H1 (cell line): ENCODE measurements at regions not wholly inside any gene's neighbourhood (a gene's known extent, or its start where the extent isn't known, plus 50 kb on each side); places are given as distances from the start of the nearest gene placed in this dataset.

ENCODE experiments used
- CTCF ChIA-PET: fragments of 300-600 bp; sonication (Branson Sonifier 250); formaldehyde crosslinking; loops from one replicate; lab custom pipeline; 2021; ENCODE audit not compliant: partially characterized antibody; lab: Charles Lee
- POLR2A ChIA-PET: fragments of 300-600 bp; sonication (Branson Sonifier 250); formaldehyde crosslinking; loops from one replicate; lab custom pipeline; 2021; ENCODE audit warnings: inconsistent platforms; ENCODE audit not compliant: partially characterized antibody; lab: Charles Lee
- DNase-seq, 2 experiments: peaks; one replicate each; pipeline versions ENCODE4 v3.0.0 to v3.0.0-alpha.2; 2010 to 2022; ENCODE audit warnings: low spot score in 2 of 2, low read depth in 1 of 2, mixed read lengths in 1 of 2
- FAIRE-seq: peaks from 2 replicates; lab custom pipeline; 2011; peaks lifted over from hg19 to GRCh38; lab: Jason Lieb, UNC
- H2AFZ ChIP-seq: 2 replicates; pipeline ENCODE4 v1.8.1; 2012; ENCODE audit warnings: low read length, inconsistent platforms
- H2AK5ac ChIP-seq: 2 replicates; pipeline ENCODE4 v1.6.1; 2013; ENCODE audit warnings: low read depth, low read length
- H2BK120ac ChIP-seq: replicated peaks from 2 replicates; pipeline ENCODE3; 2013; ENCODE audit warnings: low read depth, low read length, inconsistent platforms
- H2BK12ac ChIP-seq: 2 replicates; pipeline ENCODE4 v1.6.1; 2013; ENCODE audit warnings: low read depth, low read length
- H2BK15ac ChIP-seq: 2 replicates; pipeline ENCODE4 v1.6.1; 2013; ENCODE audit warnings: low read length
- H2BK20ac ChIP-seq: 2 replicates; pipeline ENCODE4 v1.6.1; 2013; ENCODE audit warnings: low read length
- H2BK5ac ChIP-seq: 2 replicates; pipeline ENCODE4 v1.6.1; 2013; ENCODE audit warnings: low read depth, low read length
- H3K14ac ChIP-seq: 2 replicates; pipeline ENCODE4 v1.6.1; 2013; ENCODE audit warnings: inconsistent platforms; ENCODE audit not compliant: insufficient read length
- H3K18ac ChIP-seq: 2 replicates; pipeline ENCODE4 v1.6.1; 2013; ENCODE audit warnings: low read length; ENCODE audit errors: extremely low read depth
- H3K23ac ChIP-seq: 2 replicates; pipeline ENCODE4 v1.6.1; 2013; ENCODE audit warnings: inconsistent platforms; ENCODE audit not compliant: insufficient read length
- H3K23me2 ChIP-seq: 2 replicates; pipeline ENCODE4 v1.6.1; 2013; ENCODE audit warnings: low read depth, low read length
- H3K27ac ChIP-seq: 2 replicates; pipeline ENCODE4 v1.6.1; 2011; ENCODE audit warnings: low read depth, low read length, inconsistent platforms
- H3K27me3 ChIP-seq, 4 experiments: replicated peaks in 1 of 4; 1 replicate in 1 of 4; 2 replicates in 3 of 4; pipeline versions ENCODE4 v1.6.1 to v1.8.1; 2011 to 2013; ENCODE audit warnings: low read length in 3 of 4, mild to moderate bottlenecking in 3 of 4, inconsistent platforms in 2 of 4, mixed read lengths in 2 of 4, moderate library complexity in 1 of 4; ENCODE audit not compliant: control insufficient read depth in 3 of 4, insufficient read depth in 3 of 4; ENCODE audit errors: extremely low read depth in 1 of 4
- H3K36me3 ChIP-seq, 4 experiments: 2 replicates each; pipeline versions ENCODE4 v1.6.1 to v1.8.1; 2011 to 2013; ENCODE audit warnings: mild to moderate bottlenecking in 4 of 4, low read length in 3 of 4, moderate library complexity in 2 of 4, control low read depth in 1 of 4, inconsistent platforms in 1 of 4; ENCODE audit not compliant: insufficient read depth in 4 of 4, control insufficient read depth in 2 of 4
- H3K4ac ChIP-seq: replicated peaks from 2 replicates; pipeline ENCODE3; 2013; ENCODE audit warnings: low read length, low read depth, mixed read lengths, inconsistent platforms; ENCODE audit not compliant: insufficient read length
- H3K4me1 ChIP-seq, 4 experiments: replicated peaks in 1 of 4; 1 replicate in 1 of 4; 2 replicates in 3 of 4; pipeline versions ENCODE4 v1.6.1 to v1.8.1; 2011 to 2013; ENCODE audit warnings: low read length in 3 of 4, inconsistent platforms in 2 of 4, mixed read lengths in 1 of 4; ENCODE audit not compliant: insufficient read depth in 4 of 4, control insufficient read depth in 3 of 4
- H3K4me2 ChIP-seq, 2 experiments: 2 replicates each; pipeline versions ENCODE4 v1.6.1 to v1.8.1; 2011 to 2013; ENCODE audit warnings: low read depth in 2 of 2, low read length in 2 of 2, control low read depth in 1 of 2, inconsistent platforms in 1 of 2, mild to moderate bottlenecking in 1 of 2; ENCODE audit not compliant: insufficient read depth in 1 of 2
- H3K4me3 ChIP-seq, 4 experiments: fragments of 200-600, 300-600 bp in 1 of 4; sonication (generic), shearing (Covaris generic), sonication (Bioruptor Twin) in 1 of 4; 2 replicates each; pipeline versions ENCODE4 v1.5.1 to v1.8.1; 2011 to 2016; ENCODE audit warnings: low read length in 4 of 4, low read depth in 3 of 4, control low read depth in 2 of 4, inconsistent platforms in 2 of 4, mild to moderate bottlenecking in 2 of 4, mixed read lengths in 1 of 4, moderate library complexity in 1 of 4; ENCODE audit not compliant: insufficient read depth in 2 of 4; ENCODE audit errors: extremely low read depth in 1 of 4
- H3K56ac ChIP-seq: replicated peaks from 2 replicates; pipeline ENCODE3; 2013; ENCODE audit warnings: low read depth, mild to moderate bottlenecking, mixed read lengths, low read length, inconsistent platforms; ENCODE audit not compliant: insufficient read length
- H3K79me1 ChIP-seq: 2 replicates; pipeline ENCODE4 v1.6.1; 2013; ENCODE audit warnings: low read depth, low read length, control low read depth
- H3K79me2 ChIP-seq, 2 experiments: 2 replicates each; pipeline versions ENCODE4 v1.6.1 to v1.8.1; 2012 to 2013; ENCODE audit warnings: low read length in 2 of 2, mild to moderate bottlenecking in 2 of 2, inconsistent platforms in 1 of 2; ENCODE audit not compliant: insufficient read depth in 2 of 2, control insufficient read depth in 1 of 2
- H3K9ac ChIP-seq, 4 experiments: replicated peaks in 1 of 4; 1 replicate in 1 of 4; 2 replicates in 3 of 4; pipeline versions ENCODE4 v1.6.1 to v1.8.1; 2011 to 2013; ENCODE audit warnings: low read depth in 3 of 4, low read length in 3 of 4, control low read depth in 2 of 4, mild to moderate bottlenecking in 2 of 4, moderate library complexity in 2 of 4, inconsistent platforms in 1 of 4; ENCODE audit errors: extremely low read depth in 1 of 4
- H3K9me3 ChIP-seq, 2 experiments: 2 replicates each; pipeline versions ENCODE4 v1.6.1 to v1.8.1; 2012 to 2013; ENCODE audit warnings: mild to moderate bottlenecking in 2 of 2, moderate library complexity in 2 of 2, control low read depth in 1 of 2, inconsistent platforms in 1 of 2, low read depth in 1 of 2, low read length in 1 of 2, mixed read lengths in 1 of 2; ENCODE audit not compliant: insufficient read depth in 2 of 2
- H4K20me1 ChIP-seq, 2 experiments: replicated peaks in 1 of 2; 2 replicates each; pipeline versions ENCODE3 to v1.8.1; 2011 to 2013; ENCODE audit warnings: inconsistent platforms in 2 of 2, low read length in 2 of 2, mild to moderate bottlenecking in 1 of 2; ENCODE audit not compliant: insufficient read depth in 2 of 2, control insufficient read depth in 1 of 2
- H4K5ac ChIP-seq: 2 replicates; pipeline ENCODE4 v1.6.1; 2013; ENCODE audit warnings: low read length, low read depth, mixed read lengths, inconsistent platforms; ENCODE audit not compliant: insufficient read length
- H4K8ac ChIP-seq: 2 replicates; pipeline ENCODE4 v1.8.0; 2013; ENCODE audit warnings: mild to moderate bottlenecking, moderate library complexity, low read length, inconsistent platforms; ENCODE audit not compliant: insufficient read depth; ENCODE audit errors: extremely low read depth
- H4K91ac ChIP-seq: replicated peaks from 2 replicates; pipeline ENCODE3; 2013; ENCODE audit warnings: low read length, mixed read lengths, inconsistent platforms; ENCODE audit not compliant: insufficient read length
- ASH2L ChIP-seq: fragments of 200-600, 300-600 bp; sonication (generic); IDR thresholded peaks from one replicate; pipeline ENCODE4 v1.7.1; 2017; ENCODE audit warnings: low read length
- BCL11A ChIP-seq, 2 experiments: IDR thresholded peaks; one replicate each; pipeline ENCODE4 v1.6.1; 2011; ENCODE audit warnings: low read depth in 2 of 2, low read length in 2 of 2, mild to moderate bottlenecking in 2 of 2
- BRCA1 ChIP-seq: IDR thresholded peaks from 2 replicates; pipeline ENCODE4 v1.6.1; 2012; ENCODE audit warnings: low read depth, low read length, improper control_type of control experiment
- CBX8 ChIP-seq: fragments of 300-800, 300-1000 bp; sonication (generic); IDR thresholded peaks from 2 replicates; pipeline ENCODE4 v1.7.1; 2016; ENCODE audit warnings: low read depth, low read length, borderline replicate concordance
- EZH2 ChIP-seq: fragments of 200-600 bp; sonication (generic); IDR thresholded peaks from 2 replicates; pipeline ENCODE4 v1.7.1; 2012; ENCODE audit warnings: low read depth, mild to moderate bottlenecking, moderate library complexity, low read length, inconsistent platforms; ENCODE audit not compliant: severe bottlenecking
- GABPA ChIP-seq: IDR thresholded peaks from 2 replicates; pipeline ENCODE4 v1.6.1; 2011; ENCODE audit warnings: mild to moderate bottlenecking, low read length, moderate library complexity, borderline replicate concordance; ENCODE audit not compliant: insufficient read depth
- JUND ChIP-seq: IDR thresholded peaks from 2 replicates; pipeline ENCODE4 v1.6.1; 2011; ENCODE audit warnings: mild to moderate bottlenecking, improper control_type of control experiment, low read length
- KDM5A ChIP-seq: fragments of 200-600 bp; IDR thresholded peaks from 2 replicates; pipeline ENCODE4 v1.7.1; 2012; ENCODE audit warnings: mild to moderate bottlenecking, low read length, inconsistent platforms, mixed read lengths
- MAFK ChIP-seq: IDR thresholded peaks from 2 replicates; pipeline ENCODE4 v1.6.1; 2012; ENCODE audit warnings: low read depth, mild to moderate bottlenecking, improper control_type of control experiment, low read length
- POLR2AphosphoS5 ChIP-seq: IDR thresholded peaks from 2 replicates; pipeline ENCODE4 v1.6.1; 2011; ENCODE audit warnings: low read depth, low read length
- POU5F1 ChIP-seq: IDR thresholded peaks from 2 replicates; pipeline ENCODE4 v1.6.1; 2011; ENCODE audit warnings: low read depth, mild to moderate bottlenecking, low read length, moderate library complexity
- RNF2 ChIP-seq: fragments of 200-900, 300-1000 bp; sonication (generic); IDR thresholded peaks from 2 replicates; pipeline ENCODE4 v1.7.1; 2016; ENCODE audit warnings: borderline replicate concordance, low read depth, mild to moderate bottlenecking, antibody characterized with exemption, low read length; ENCODE audit not compliant: poor library complexity, severe bottlenecking; ENCODE audit errors: missing control alignments
- RXRA ChIP-seq: IDR thresholded peaks from 2 replicates; pipeline ENCODE4 v1.6.1; 2011; ENCODE audit warnings: low read depth, mild to moderate bottlenecking, low read length, moderate library complexity; ENCODE audit not compliant: insufficient read depth
- SUZ12 ChIP-seq: fragments of 200-600 bp; sonication (generic); IDR thresholded peaks from 2 replicates; pipeline ENCODE4 v1.6.1; 2012; ENCODE audit warnings: mild to moderate bottlenecking, inconsistent platforms, low read length, moderate library complexity, mixed read lengths
- TAF1 ChIP-seq: IDR thresholded peaks from 2 replicates; pipeline ENCODE4 v1.6.1; 2011; ENCODE audit warnings: mild to moderate bottlenecking, low read depth, low read length
- WGBS, 2 experiments: shearing (Covaris generic) in 1 of 2; methylation state at CpG; one replicate each; pipeline versions ENCODE4 v1.1.6 to v1.1.7; 2013 to 2015; ENCODE audit warnings: low lambda C conversion rate in 2 of 2, mixed read lengths in 2 of 2, inconsistent platforms in 1 of 2, low coverage in 1 of 2, missing lambda C conversion rate in 1 of 2; ENCODE audit not compliant: insufficient replicate concordance in 2 of 2, insufficient coverage in 1 of 2, insufficient read length in 1 of 2; ENCODE audit errors: extremely low coverage in 1 of 2, missing lambda C conversion rate in 1 of 2; 5-methylcytosine and 5-hydroxymethylcytosine counted together

DNA sequence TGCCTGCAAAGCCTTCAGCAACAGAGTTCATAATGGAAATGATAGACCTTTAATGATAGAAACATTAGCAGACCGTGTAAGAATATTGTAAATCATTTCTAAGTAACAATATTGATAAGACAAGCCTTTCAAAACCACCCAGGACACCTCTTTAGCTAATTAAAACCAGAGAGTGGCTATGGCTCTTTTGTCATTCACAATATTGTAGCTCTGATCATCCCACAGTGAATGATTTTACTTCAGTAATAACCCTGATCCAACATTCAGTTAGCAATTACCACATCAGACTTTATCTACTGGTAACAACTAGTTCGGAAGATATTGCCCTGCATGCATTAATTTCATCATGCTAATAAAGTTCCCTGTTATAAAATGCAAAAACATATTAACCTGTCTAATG is 432.6 kb downstream of the DTWD2 start:
- Histone ChIP-seq H4K91ac (no peak overlapping the region), H3K9ac (no peak overlapping the region), H2BK15ac (no peak overlapping the region), H3K79me1 (no peaks in the 10 kb centered on the region), H3K18ac (no peak overlapping the region), H3K4ac (no peak overlapping the region), H3K14ac (no peak overlapping the region), H3K4me2 (no peak overlapping the region), H3K4me1 (peaks cover 0 to 2% (median 0%) of the 10 kb centered on the region in 4 experiments; a peak in 1 of 7 replicates), H3K23ac (no peak overlapping the region), H2BK20ac (no peak overlapping the region), H3K27me3 (no peaks in the 10 kb centered on the region), H2AFZ (no peak overlapping the region), H4K8ac (no peak overlapping the region), H3K36me3 (no peaks in the 10 kb centered on the region), H4K20me1 (no peaks in the 10 kb centered on the region), H3K4me3 (no peak overlapping the region), H2BK5ac (no peak overlapping the region), H2AK5ac (no peak overlapping the region), H3K79me2 (no peaks in the 10 kb centered on the region), H3K56ac (no peak overlapping the region), H4K5ac (no peak overlapping the region), H3K23me2 (no peaks in the 10 kb centered on the region), H3K9me3 (no peaks in the 10 kb centered on the region), H3K27ac (no peak overlapping the region), H2BK120ac (no peak overlapping the region), H2BK12ac (no peak overlapping the region)
- no peak for FAIRE-seq
- CTCF ChIA-PET = no interaction called here
- TF ChIP-seq ASH2L = no peak
- TF ChIP-seq EZH2 = no peak
- TF ChIP-seq BRCA1 = no peak
- no peak for TF ChIP-seq JUND
- TF ChIP-seq SUZ12 = no peak
- TF ChIP-seq POLR2AphosphoS5 = no peak
- TF ChIP-seq TAF1 = no peak
- TF ChIP-seq CBX8 = no peak
- TF ChIP-seq BCL11A (IDR thresholded peaks at IDR 0.05; ENCODE audit: low read depth in 2 of 2, low read length in 2 of 2) = no peak
- TF ChIP-seq POU5F1 = no peak
- no peak for TF ChIP-seq RNF2
- TF ChIP-seq GABPA = no peak
- no peak for TF ChIP-seq KDM5A
- no peak for TF ChIP-seq RXRA
- TF ChIP-seq MAFK = no peak
- POLR2A ChIA-PET = interaction anchor here (1.1 kb wide), 1 partner anchor 19 kb away, joined by 3 read pairs; no protein-coding TSS in a partner anchor
- 88% methylated on average over 2 of the region's 2 CpGs; no CpG with 5 or more reads in 1 of the 2 experiments for WGBS, 2 experiments
- DNase-seq = no peak
